GM04504 (cell line): ENCODE measurements at regions not wholly inside any gene's neighbourhood (a gene's known extent, or its start where the extent isn't known, plus 50 kb on each side); places are given as distances from the start of the nearest gene placed in this dataset.
"Not testable (repeated sequence)": the region's sequence is repeated elsewhere in the genome, so short reads cannot be mapped to it uniquely, and the experiment has no call there.

Experiments
- DNase-seq: peaks from one replicate; pipeline ENCODE4 v3.0.0-alpha.2; 2012; ENCODE audit warnings: low read depth

DNA sequence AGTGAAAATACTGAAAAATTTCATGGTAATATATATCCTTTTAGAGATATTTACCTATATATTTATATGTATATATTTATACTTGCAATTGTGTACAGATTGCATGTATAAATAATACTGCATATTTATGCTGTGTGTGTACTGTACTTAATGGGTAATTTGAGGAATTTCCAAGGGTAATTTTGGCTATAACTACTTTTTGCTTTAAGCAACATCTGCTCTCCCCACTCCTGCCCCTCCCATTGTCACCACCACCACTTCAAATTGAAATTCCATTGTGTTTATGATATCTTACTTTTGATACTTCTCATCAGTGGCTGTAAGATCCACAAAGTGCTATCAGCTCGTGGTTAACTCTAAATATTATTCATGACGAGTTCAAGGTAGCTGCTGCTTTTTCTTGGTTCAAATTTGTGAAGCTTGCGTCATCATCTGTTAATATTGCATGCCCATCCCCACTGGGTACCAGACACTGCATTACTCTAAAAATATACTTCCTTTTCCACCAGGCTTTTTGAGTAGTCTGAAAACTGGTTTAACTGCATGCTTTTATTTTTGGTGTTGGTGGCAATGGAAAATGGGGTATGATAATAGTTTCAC, 91.7 kb upstream of the MITF start:
- no peak for DNase-seq

GRCh38 chr3:69647081-69647480, 92.2 kb upstream of the MITF start:
- no peak for DNase-seq

GRCh38 chr3:69646287-69647067, 92.8 kb upstream of the MITF start:
- DNase-seq = no peak

DNA sequence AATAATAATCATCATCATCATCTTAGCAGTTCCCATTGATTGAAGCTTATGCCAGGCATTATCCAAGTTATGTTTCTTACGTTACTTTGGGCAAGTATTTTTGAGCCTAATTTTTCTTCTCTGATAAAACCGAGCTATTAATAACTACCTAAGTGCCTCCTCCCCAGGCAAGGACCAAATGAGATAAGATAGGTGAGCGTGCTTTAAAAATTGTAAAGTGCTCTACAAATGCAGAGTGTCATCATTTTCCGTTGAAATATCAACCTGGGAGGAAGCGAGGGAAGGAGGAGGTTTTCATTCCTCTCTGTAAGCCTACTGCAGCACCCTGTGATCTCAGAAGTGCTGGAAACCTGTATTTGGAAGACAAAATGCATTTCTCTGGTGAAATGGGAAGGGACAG, 96.7 kb upstream of the MITF start:
- no peak for DNase-seq

DNA sequence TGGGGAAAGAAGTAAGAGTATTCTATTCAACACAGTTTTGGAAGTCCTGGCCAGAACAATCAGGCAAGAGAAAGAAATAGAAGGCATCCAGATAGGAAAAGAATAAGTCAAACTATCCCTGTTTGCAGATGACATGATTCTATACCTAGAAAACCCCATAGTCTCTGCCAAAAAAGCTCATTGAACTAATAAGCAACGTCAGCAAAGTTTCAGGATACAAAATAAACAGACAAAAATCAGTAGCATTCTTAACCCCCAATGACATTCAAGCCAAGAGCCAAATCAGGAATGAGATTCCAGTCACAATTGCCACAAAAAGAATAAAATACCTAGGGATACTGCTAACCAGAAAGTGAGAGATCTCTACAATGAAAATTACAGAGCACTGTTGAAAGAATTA, 99.4 kb upstream of the MITF start:
- no peak for DNase-seq

GRCh38 chr3:69628951-69629350, 110.3 kb upstream of the MITF start:
- no peak for DNase-seq

DNA sequence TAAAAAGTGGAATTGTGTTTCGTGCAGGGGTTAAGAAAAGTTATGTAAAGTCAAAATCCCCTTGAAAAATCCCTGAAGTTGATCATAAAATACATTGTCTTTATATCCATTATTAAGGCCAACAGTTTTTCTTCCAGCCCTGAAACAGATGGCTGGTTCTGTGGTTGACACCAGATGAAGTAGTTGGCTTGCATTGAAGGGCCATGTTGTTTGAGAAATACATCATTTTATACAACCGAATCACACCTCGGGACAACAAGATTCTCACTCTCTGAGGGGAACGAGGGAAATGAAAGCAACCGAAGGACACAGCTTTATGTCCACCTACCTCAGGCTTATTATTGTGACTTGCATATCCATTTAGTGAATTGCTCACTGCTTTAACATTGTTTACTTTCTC, 126.0 kb upstream of the MITF start:
- no peak for DNase-seq

- DNase-seq = no peak
These were observed 126.5 kb upstream of the MITF start for GRCh38 chr3:69612791-69613190.

- not testable (repeated sequence) for DNase-seq
These were observed 129.7 kb upstream of the MITF start for GRCh38 chr3:69609566-69609965.

GRCh38 chr3:69607466-69608305, 131.6 kb upstream of the MITF start:
- DNase-seq = no peak

DNA sequence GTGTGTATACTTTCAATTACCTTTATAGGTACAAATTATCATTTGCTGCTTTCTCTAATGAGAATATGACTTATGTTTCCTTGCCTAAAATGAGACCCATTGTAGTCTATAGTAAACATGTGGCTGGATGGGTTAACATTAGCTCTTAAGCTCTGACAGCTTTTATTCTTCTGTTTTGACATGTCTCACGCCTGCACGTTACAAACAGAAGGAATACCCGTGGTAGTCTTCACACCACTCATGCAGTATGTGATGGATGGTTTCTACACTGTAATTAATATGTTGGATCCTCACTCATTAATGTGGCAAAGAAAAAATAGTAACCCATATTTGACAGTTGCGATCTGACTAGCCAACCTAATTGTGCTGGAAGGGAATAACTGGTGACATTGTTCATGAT, 133.4 kb upstream of the MITF start:
- DNase-seq = no peak

DNA sequence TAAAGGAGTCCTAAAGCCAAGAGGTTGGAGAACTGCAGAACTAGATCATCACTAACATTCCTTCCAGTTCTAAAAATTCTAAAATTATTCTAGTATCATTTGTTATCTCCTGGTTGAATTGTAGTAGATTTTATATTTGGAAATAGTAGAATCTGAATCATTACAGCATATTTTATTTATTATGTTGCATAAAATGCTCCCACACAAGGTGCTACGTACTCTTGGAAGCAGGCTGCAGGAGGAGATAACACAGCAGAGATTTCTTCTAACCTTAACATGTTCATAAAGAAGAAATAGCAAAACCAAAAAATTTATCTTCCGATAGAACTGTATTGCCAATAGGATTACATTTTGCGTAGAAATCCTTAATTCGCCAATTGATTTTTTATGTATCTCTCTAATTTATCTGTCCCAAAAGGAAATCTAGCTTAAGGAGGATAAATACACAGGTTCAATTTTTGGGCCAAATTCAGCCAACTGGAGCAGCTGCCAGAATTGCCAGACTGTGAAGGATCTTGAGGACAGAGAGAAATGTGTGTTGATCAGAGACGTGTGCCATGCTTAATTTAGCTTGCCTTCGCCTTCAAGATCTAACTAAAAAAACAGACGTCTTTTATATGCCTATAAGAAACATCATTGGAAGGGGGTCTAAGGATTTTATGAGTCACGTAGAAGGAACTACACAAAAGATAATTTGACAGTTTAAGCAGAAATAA, 134.4 kb upstream of the MITF start:
- no peak for DNase-seq

- no peak for DNase-seq
These were observed 137.2 kb upstream of the MITF start for GRCh38 chr3:69602112-69602511.

DNA sequence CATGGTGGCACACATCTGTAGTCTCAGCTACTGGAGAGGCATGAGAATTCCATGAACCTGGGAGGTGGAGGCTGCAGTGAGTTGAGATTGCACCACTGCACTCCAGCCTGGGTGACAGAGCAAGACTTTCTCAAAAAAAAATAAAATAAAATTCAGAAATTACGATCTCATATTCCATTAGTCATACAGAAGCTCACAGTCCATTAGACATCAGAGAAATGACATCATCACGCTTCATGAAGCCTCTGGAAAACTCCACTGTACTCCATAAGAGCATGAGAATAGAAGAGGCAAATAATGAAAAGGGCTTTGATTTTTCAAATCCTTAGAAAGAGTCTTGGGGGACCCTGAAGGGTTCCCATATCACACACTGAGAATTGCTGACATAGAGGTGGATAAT, 145.0 kb upstream of the MITF start:
- DNase-seq = no peak

GRCh38 chr3:69591164-69591736, 148.0 kb upstream of the MITF start:
- DNase-seq = no peak

- DNase-seq = no peak
These were observed 149.2 kb upstream of the MITF start for GRCh38 chr3:69590111-69590510.

DNA sequence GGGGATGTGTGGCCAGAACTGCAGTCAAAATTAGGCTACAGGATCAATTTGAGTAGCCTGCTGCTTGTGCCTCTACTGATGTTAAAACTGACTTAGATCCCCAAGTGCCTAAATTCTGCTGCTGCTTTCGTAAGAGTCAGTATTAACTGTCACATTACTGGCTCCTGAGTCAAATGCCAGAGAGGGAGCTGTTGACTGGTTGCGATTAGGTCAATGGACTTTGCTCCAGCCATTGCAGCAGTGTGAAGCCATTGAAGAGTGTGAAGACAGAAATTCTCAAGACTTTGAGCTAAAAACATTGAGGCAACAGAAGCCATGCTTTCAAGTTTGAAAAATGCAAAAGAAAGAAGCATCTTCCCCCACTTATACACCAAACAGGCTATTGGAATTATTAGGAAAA, 151.1 kb upstream of the MITF start:
- no peak for DNase-seq

DNA sequence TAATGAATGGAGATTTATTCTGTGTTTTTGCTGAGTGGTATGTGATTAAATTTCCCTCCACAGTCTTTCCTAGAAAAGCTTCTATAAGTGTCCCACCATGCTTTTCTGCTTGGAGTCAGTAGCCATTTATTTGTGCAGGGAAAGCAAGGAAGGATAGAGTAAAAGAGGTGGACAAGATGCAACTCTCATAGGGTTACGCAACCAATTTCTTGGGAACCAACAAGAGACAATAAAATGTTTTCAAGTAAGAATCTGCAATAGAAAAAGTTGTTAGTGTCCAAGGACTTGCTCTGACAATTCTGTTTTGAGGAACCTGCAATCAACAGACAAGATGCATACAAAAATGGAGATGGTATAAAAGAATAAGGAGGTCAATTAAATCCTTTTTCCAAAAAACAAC, 153.8 kb upstream of the MITF start:
- DNase-seq = no peak

DNA sequence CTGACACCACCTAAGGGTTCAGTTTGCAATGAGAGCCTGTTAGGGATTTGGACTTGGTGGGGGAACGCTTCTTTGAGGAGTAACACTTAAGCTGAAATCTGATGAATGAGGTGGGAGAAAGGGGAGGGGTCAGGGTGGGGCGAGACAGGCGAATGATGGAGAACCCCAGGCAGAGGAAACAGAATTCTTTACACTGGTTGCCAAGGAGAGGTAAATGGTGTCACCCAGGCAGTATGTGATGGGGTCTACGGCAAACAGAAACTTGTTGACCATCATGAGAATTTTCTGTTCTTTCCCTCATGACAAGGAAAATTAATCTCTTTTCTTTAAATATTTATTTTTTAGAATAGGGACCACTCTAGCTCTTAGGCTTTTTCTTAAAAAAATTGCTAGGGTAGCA, 157.2 kb upstream of the MITF start:
- no peak for DNase-seq

DNA sequence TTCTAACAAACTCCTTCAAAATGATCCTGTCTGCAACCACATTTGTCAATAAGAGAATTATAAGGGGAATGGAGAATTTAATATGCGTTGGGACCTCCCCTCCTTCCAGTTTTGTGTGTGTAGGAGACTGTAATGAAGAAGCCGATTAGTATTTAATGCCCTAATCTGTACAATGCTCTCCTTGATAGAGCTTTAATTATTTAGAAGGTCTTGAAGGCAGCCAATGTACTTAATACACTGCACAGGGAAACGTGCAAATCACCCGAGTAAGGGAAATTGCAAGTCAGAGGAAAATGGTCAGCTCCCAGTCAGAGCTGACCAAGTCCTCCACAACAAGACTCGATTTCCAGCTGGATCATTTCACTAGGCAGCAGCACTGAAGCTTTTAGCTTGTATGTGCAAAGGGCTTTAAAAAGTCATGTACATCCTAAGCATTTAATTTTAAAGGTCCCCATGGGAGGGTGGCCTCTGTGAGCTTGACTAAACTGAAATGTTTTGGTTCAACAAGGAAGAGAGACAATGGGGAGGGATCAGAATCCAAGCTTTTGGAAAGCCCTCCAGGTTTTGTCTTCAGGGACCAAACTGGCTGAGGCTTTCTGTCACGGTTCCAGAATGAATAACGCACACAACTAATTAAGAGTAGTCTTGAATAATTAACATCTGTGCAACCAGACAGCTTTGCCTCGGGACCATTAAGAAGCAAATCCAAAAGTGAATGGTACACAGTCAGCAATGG, 159.8 kb upstream of the MITF start:
- DNase-seq = no peak

- no peak for DNase-seq
These were observed 169.7 kb upstream of the MITF start for GRCh38 chr3:69569520-69569919.
